ENCODE measurements at regions not wholly inside any gene's neighbourhood (a gene's known extent, or its start where the extent isn't known, plus 50 kb on each side); places are given as distances from the start of the nearest gene placed in this dataset.
"Not testable (repeated sequence)": the region's sequence is repeated elsewhere in the genome, so short reads cannot be mapped to it uniquely, and the experiment has no call there.

- intact Hi-C loops (cut with DNase I; ENCODE audit: low total_unique reads): no loop called here
- H3K4me1 ChIP-seq: no peaks in the 10 kb centered on the region
- no peak overlapping the region for H3K27ac ChIP-seq
- H3K36me3 ChIP-seq: no peaks in the 10 kb centered on the region
- TF ChIP-seq POLR2A (IDR thresholded peaks at IDR 0.05) (no peak), POLR2AphosphoS5 (IDR thresholded peaks at IDR 0.05) (no peak), EP300 (IDR thresholded peaks at IDR 0.05; ENCODE audit: low read depth) (no peak), CTCF (IDR thresholded peaks at IDR 0.05) (no peak)
- no peak for DNase-seq
- H3K27me3 ChIP-seq: no peaks in the 10 kb centered on the region
- in situ Hi-C loops (cut with MboI; ENCODE audit: low pct_ligation_motif_present in 1 of 4, low pct_unique_long_range_greater_than_20kb in 1 of 4, low sequenced_read_pairs in 3 of 4): no loop called here
- no peaks in the 10 kb centered on the region for H3K9me3 ChIP-seq
- 93 to 96% methylated on average over 5 to 7 of the region's 7 CpGs for WGBS, 2 donors (ENCODE audit: low coverage in 1 of 2)
- no peak overlapping the region for H3K4me3 ChIP-seq
These were observed 67.5 kb upstream of the CEP85L start for GRCh38 chr6:118718903-118719302.

- in situ Hi-C loops (cut with MboI; ENCODE audit: low pct_ligation_motif_present in 1 of 4, low pct_unique_long_range_greater_than_20kb in 1 of 4, low sequenced_read_pairs in 3 of 4): no loop called here
These were observed 66.9 kb upstream of the CEP85L start for GRCh38 chr6:118718297-118718696.

GRCh38 chr6:118717106-118717505 lies 65.7 kb upstream of the CEP85L start:
- no peak for DNase-seq
- Histone ChIP-seq H3K27me3 (no peaks in the 10 kb centered on the region), H3K27ac (no peak overlapping the region), H3K9me3 (no peaks in the 10 kb centered on the region), H3K4me3 (no peak overlapping the region), H3K4me1 (no peaks in the 10 kb centered on the region), H3K36me3 (no peaks in the 10 kb centered on the region)
- WGBS, 2 donors (ENCODE audit: low coverage in 1 of 2): 83 to 95% methylated on average over 3 to 13 of the region's 13 CpGs
- intact Hi-C loops (cut with DNase I; ENCODE audit: low total_unique reads): no loop called here
- in situ Hi-C loops (cut with MboI; ENCODE audit: low pct_ligation_motif_present in 1 of 4, low pct_unique_long_range_greater_than_20kb in 1 of 4, low sequenced_read_pairs in 3 of 4): no loop called here
- TF ChIP-seq EP300 (IDR thresholded peaks at IDR 0.05; ENCODE audit: low read depth): no peak
- no peak for TF ChIP-seq CTCF (IDR thresholded peaks at IDR 0.05)
- no peak for TF ChIP-seq POLR2AphosphoS5 (IDR thresholded peaks at IDR 0.05)
- no peak for TF ChIP-seq POLR2A (IDR thresholded peaks at IDR 0.05)

More at GRCh38 chr6:118718297-118718696, 66.9 kb upstream of the CEP85L start:
- H3K27ac ChIP-seq: no peak overlapping the region
- TF ChIP-seq POLR2A (IDR thresholded peaks at IDR 0.05) (no peak), CTCF (IDR thresholded peaks at IDR 0.05) (no peak), POLR2AphosphoS5 (IDR thresholded peaks at IDR 0.05) (no peak), EP300 (IDR thresholded peaks at IDR 0.05; ENCODE audit: low read depth) (no peak)
- H3K27me3 ChIP-seq: no peaks in the 10 kb centered on the region
- H3K9me3 ChIP-seq: no peaks in the 10 kb centered on the region
- no peaks in the 10 kb centered on the region for H3K36me3 ChIP-seq
- DNase-seq: no peak
- WGBS, 2 donors (ENCODE audit: low coverage in 1 of 2): 89 to 92% methylated on average over 4 of the region's 4 CpGs
- no peak overlapping the region for H3K4me3 ChIP-seq
- no peaks in the 10 kb centered on the region for H3K4me1 ChIP-seq
- intact Hi-C loops (cut with DNase I; ENCODE audit: low total_unique reads): no loop called here

- H3K9me3 ChIP-seq; in situ Hi-C loops (cut with MboI; ENCODE audit: low pct_ligation_motif_present in 1 of 4, low pct_unique_long_range_greater_than_20kb in 1 of 4, low sequenced_read_pairs in 3 of 4); H3K36me3 ChIP-seq; H3K27ac ChIP-seq; H3K4me3 ChIP-seq; DNase-seq; intact Hi-C loops (cut with DNase I; ENCODE audit: low total_unique reads); H3K4me1 ChIP-seq; H3K27me3 ChIP-seq: not testable (repeated sequence)
- WGBS, 2 donors (ENCODE audit: low coverage in 1 of 2): 92 to 100% methylated on average over 2 to 5 of the region's 5 CpGs
These were observed 64.5 kb upstream of the CEP85L start for GRCh38 chr6:118715907-118716306.

- H3K27me3 ChIP-seq: no peaks in the 10 kb centered on the region
- intact Hi-C loops (cut with DNase I; ENCODE audit: low total_unique reads) (no loop called here), in situ Hi-C loops (cut with MboI; ENCODE audit: low pct_ligation_motif_present in 1 of 4, low pct_unique_long_range_greater_than_20kb in 1 of 4, low sequenced_read_pairs in 3 of 4) (no loop called here)
- no peaks in the 10 kb centered on the region for H3K9me3 ChIP-seq
- no peak overlapping the region for H3K4me3 ChIP-seq
- H3K36me3 ChIP-seq: no peaks in the 10 kb centered on the region
- H3K4me1 ChIP-seq: no peaks in the 10 kb centered on the region
- no peak overlapping the region for H3K27ac ChIP-seq
- 91 to 100% methylated on average over 2 of the region's 2 CpGs for WGBS, 2 donors (ENCODE audit: low coverage in 1 of 2)
- no peak for TF ChIP-seq POLR2A (IDR thresholded peaks at IDR 0.05)
- TF ChIP-seq CTCF (IDR thresholded peaks at IDR 0.05): no peak
- TF ChIP-seq EP300 (IDR thresholded peaks at IDR 0.05; ENCODE audit: low read depth): no peak
- TF ChIP-seq POLR2AphosphoS5 (IDR thresholded peaks at IDR 0.05): no peak
- no peak for DNase-seq
These were observed 64.0 kb upstream of the CEP85L start for GRCh38 chr6:118715376-118715775.

Measured in transverse colon (tissue), 4 donors.